K562 (cell line): ENCODE measurements at regions not wholly inside any gene's neighbourhood (a gene's known extent, or its start where the extent isn't known, plus 50 kb on each side); places are given as distances from the start of the nearest gene placed in this dataset.

ENCODE experiments used
- ATAC-seq: fragments of 200-7000 bp; cut with Tn5 transposase; 3 replicates; pipeline ENCODE4 v1.9.1; 2020; ENCODE audit warnings: moderate library complexity
- BruUV-seq: library from RNA; stranded (reverse); fragments of 400-500 nt; replicated peaks from 2 replicates; lab custom pipeline; 2021; lab: Mats Ljungman, UMichigan
- CTCF ChIA-PET: fragments of 300-600 bp; formaldehyde crosslinking; extraction: SDS; loops from one replicate; lab custom pipeline; 2021; ENCODE audit warnings: low intra/inter-chr PET ratio; lab: Yijun Ruan, JAX
- POLR2A ChIA-PET: fragments of 300-600, 350-650 bp; sonication (Branson Sonifier 250); formaldehyde crosslinking; extraction: SDS; loops from one replicate; lab custom pipeline; 2021; ENCODE audit warnings: antibody characterized with exemption, inconsistent platforms; lab: Yijun Ruan, JAX
- DNase-seq, 4 experiments: peaks; one replicate each; pipeline versions ENCODE4 v3.0.0 to v3.0.0-alpha.2; 2011 to 2018; ENCODE audit warnings: low spot score in 3 of 4, mixed read lengths in 3 of 4; ENCODE audit errors: extremely low read depth in 1 of 4
- FAIRE-seq: peaks from 2 replicates; lab custom pipeline; 2011; peaks lifted over from hg19 to GRCh38; lab: Jason Lieb, UNC
- H2AFZ ChIP-seq: 2 replicates; pipeline ENCODE4 v1.6.0; 2011; ENCODE audit warnings: low read depth, low read length, control low read depth, inconsistent platforms
- H3K27ac ChIP-seq: fragments of 200-600 bp; 3 replicates; pipeline ENCODE4 v1.8.0; 2011; ENCODE audit warnings: low read depth, mild to moderate bottlenecking, control low read depth, inconsistent platforms, low read length, moderate library complexity, mixed read lengths; ENCODE audit errors: extremely low read depth
- H3K27me3 ChIP-seq, 2 experiments: fragments of 300-600 bp in 1 of 2; 2 replicates in 1 of 2; 3 replicates in 1 of 2; pipeline versions ENCODE4 v1.6.0 to v1.8.0; 2011; ENCODE audit warnings: inconsistent platforms in 2 of 2, low read length in 2 of 2, mild to moderate bottlenecking in 1 of 2, mixed read lengths in 1 of 2, moderate library complexity in 1 of 2; ENCODE audit not compliant: control insufficient read depth in 2 of 2, insufficient read depth in 2 of 2
- H3K36me3 ChIP-seq: fragments of 300-600 bp; 3 replicates; pipeline ENCODE4 v1.8.0; 2011; ENCODE audit warnings: mild to moderate bottlenecking, low read length, inconsistent platforms; ENCODE audit not compliant: control insufficient read depth, insufficient read depth
- H3K4me1 ChIP-seq, 2 experiments: fragments of 200-600 bp in 1 of 2; replicated peaks in 1 of 2; 2 replicates in 1 of 2; 3 replicates in 1 of 2; pipeline versions ENCODE4 v1.5.1 to v1.8.0; 2011; ENCODE audit warnings: inconsistent platforms in 2 of 2, low read length in 2 of 2, mild to moderate bottlenecking in 1 of 2, mixed read lengths in 1 of 2, moderate library complexity in 1 of 2; ENCODE audit not compliant: control insufficient read depth in 2 of 2, insufficient read depth in 2 of 2
- H3K4me2 ChIP-seq: 2 replicates; pipeline ENCODE4 v1.6.1; 2011; ENCODE audit warnings: low read length, control low read depth, inconsistent platforms, mixed read lengths; ENCODE audit not compliant: insufficient read depth
- H3K4me3 ChIP-seq: fragments of 200-600 bp; sonication (generic), shearing (Covaris generic); 2 replicates; pipeline ENCODE4 v1.5.1; 2016; ENCODE audit warnings: control low read depth, inconsistent platforms
- H3K79me2 ChIP-seq: fragments of 200-600 bp; 3 replicates; pipeline ENCODE4 v1.8.0; 2011; ENCODE audit warnings: low read length, inconsistent platforms; ENCODE audit not compliant: control insufficient read depth, insufficient read depth
- H3K9ac ChIP-seq, 2 experiments: 2 replicates each; pipeline versions ENCODE4 v1.6.0 to v1.6.1; 2011; ENCODE audit warnings: low read depth in 2 of 2, low read length in 2 of 2, control low read depth in 1 of 2, inconsistent platforms in 1 of 2, mild to moderate bottlenecking in 1 of 2, mixed read lengths in 1 of 2; ENCODE audit not compliant: insufficient read depth in 1 of 2
- H3K9me1 ChIP-seq: one replicate; pipeline ENCODE4 v1.6.0; 2011; ENCODE audit warnings: inconsistent platforms, mild to moderate bottlenecking, low read length, moderate library complexity; ENCODE audit not compliant: control insufficient read depth, insufficient read depth
- H3K9me3 ChIP-seq: replicated peaks from 2 replicates; pipeline ENCODE4 v1.5.1; 2011; ENCODE audit warnings: low read depth, low read length, inconsistent platforms; ENCODE audit not compliant: control insufficient read depth, insufficient read depth
- H4K20me1 ChIP-seq: replicated peaks from 2 replicates; pipeline ENCODE4 v1.6.1; 2011; ENCODE audit warnings: low read length, inconsistent platforms, mixed read lengths; ENCODE audit not compliant: control insufficient read depth, insufficient read depth
- EP400 ChIP-seq: fragments of 450-650 bp; IDR thresholded peaks from 2 replicates; pipeline ENCODE4 v1.6.1; 2017; ENCODE audit warnings: antibody characterized with exemption, mild to moderate bottlenecking, moderate library complexity
- ESRRB ChIP-seq: fragments of 250-450 bp; sonication (Bioruptor Pico); IDR thresholded peaks from 2 replicates; pipeline ENCODE4 v1.5.0; 2020; ENCODE audit warnings: mild to moderate bottlenecking, moderate library complexity, borderline replicate concordance
- HCFC1 ChIP-seq: IDR thresholded peaks from 2 replicates; pipeline ENCODE4 v1.6.1; 2012; ENCODE audit warnings: low read depth, low read length, improper control_type of control experiment
- HDAC8 ChIP-seq: fragments of 450-650 bp; IDR thresholded peaks from 2 replicates; pipeline ENCODE4 v1.6.1; 2016; ENCODE audit warnings: mild to moderate bottlenecking, missing genetic modification characterization, moderate library complexity, missing compliant biosample characterization
- HNRNPH1 ChIP-seq: fragments of 200-400 bp; formaldehyde crosslinking; optimal IDR thresholded peaks from 2 replicates; pipeline ENCODE3; 2017; ENCODE audit warnings: low read depth, mild to moderate bottlenecking, low read length, moderate library complexity
- NFIC ChIP-seq: fragments of 450-650 bp; IDR thresholded peaks from 2 replicates; pipeline ENCODE4 v1.6.1; 2017; ENCODE audit warnings: mild to moderate bottlenecking, inconsistent platforms
- PCBP2 ChIP-seq: fragments of 200-400 bp; formaldehyde crosslinking; IDR thresholded peaks from 2 replicates; pipeline ENCODE4 v1.6.1; 2018; ENCODE audit warnings: low read length, low read depth, mild to moderate bottlenecking, moderate library complexity; ENCODE audit not compliant: poor library complexity, severe bottlenecking
- PHF21A ChIP-seq: fragments of 450-650 bp; IDR thresholded peaks from 2 replicates; pipeline ENCODE4 v1.6.1; 2017; ENCODE audit warnings: low read depth, borderline replicate concordance
- SMAD2 ChIP-seq: fragments of 150-350 bp; IDR thresholded peaks from 2 replicates; pipeline ENCODE4 v1.6.1; 2014; ENCODE audit warnings: low read depth, mild to moderate bottlenecking, low read length
- WGBS: fragments of 100-300 bp; shearing (Covaris generic); methylation state at CpG from one replicate; pipeline ENCODE4 v1.1.6; 2016; ENCODE audit warnings: low coverage, mixed read lengths; ENCODE audit not compliant: insufficient coverage; ENCODE audit errors: missing lambda C conversion rate; 5-methylcytosine and 5-hydroxymethylcytosine counted together
- in situ Hi-C: fragments of 300-500 bp; cut with MboI; formaldehyde crosslinking; loops from 4 replicates; pipeline ENCODE4 v1.15.0; 2018; ENCODE audit warnings: inconsistent platforms, mixed read lengths
- intact Hi-C: fragments of 100-400 bp; cut with micrococcal nuclease; formaldehyde crosslinking; loops from 2 replicates; pipeline ENCODE4 v1.14.2; 2022
- TF ChIP-seq, protein P1 (sequence below), 2 experiments: fragments of 450-650 bp in 1 of 2; IDR thresholded peaks; 2 replicates each; pipeline ENCODE4 v1.6.1; 2011 to 2017; ENCODE audit warnings: low read depth in 2 of 2, antibody characterized with exemption in 1 of 2, borderline replicate concordance in 1 of 2, low read length in 1 of 2, mild to moderate bottlenecking in 1 of 2, mixed read lengths in 1 of 2; ENCODE audit not compliant: control insufficient read depth in 1 of 2
- TF ChIP-seq, protein P2 (sequence below): sonication (generic); formaldehyde crosslinking; IDR thresholded peaks from 2 replicates; pipeline ENCODE4 v1.8.0; 2022; ENCODE audit warnings: mild to moderate bottlenecking, missing genetic modification reagents
- TF ChIP-seq, protein P3 (sequence below): sonication (generic); formaldehyde crosslinking; IDR thresholded peaks from 2 replicates; pipeline ENCODE4 v1.5.0; 2020; ENCODE audit warnings: missing genetic modification reagents
- TF ChIP-seq, protein P4 (sequence below): IDR thresholded peaks from 2 replicates; pipeline ENCODE4 v1.6.1; 2011; ENCODE audit not compliant: insufficient read length; ENCODE audit errors: extremely low read depth

DNA sequence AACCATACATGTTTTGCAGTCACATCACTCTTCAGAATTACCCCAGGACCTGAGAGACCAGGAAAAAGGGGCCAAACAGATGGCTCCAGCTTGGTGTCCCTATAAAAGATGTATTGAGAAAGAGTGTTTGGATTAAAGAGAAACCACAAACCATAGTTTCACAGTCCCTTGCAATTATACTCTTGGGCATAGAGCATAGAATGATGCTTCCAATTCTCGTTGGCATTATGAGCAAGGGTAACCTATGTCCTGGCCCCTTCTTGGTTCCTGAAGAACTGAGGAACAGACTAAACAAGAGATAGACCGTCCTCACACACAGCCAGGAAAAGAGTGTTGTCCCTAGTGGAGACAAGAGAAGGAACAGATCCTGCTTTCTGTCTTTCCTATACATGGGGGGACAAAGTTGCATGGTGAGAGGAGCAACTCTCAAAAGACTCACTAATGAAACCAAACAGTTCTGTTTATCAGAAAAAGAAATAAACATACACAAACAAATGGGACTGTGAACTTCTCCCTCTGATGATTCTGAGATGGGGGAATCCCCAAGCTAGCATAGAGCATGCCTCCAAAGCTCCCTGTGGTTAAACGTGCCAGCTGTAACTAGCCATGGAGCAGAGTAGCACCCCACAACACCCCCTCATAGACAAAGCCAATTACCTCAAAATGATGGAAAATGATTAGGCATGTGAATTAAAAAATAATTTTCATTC is 908.6 kb downstream of the NTRK3 start:
- no peaks in the 10 kb centered on the region for H3K79me2 ChIP-seq
- ChIA-PET POLR2A (no interaction called here), CTCF (no interaction called here)
- H3K4me2 ChIP-seq: no peak overlapping the region
- no peak overlapping the region for H3K9ac ChIP-seq
- no peak overlapping the region for H2AFZ ChIP-seq
- intact Hi-C loops (no loop called here), in situ Hi-C loops (no loop called here)
- no peak for DNase-seq
- H3K9me3 ChIP-seq: no peaks in the 10 kb centered on the region
- H4K20me1 ChIP-seq: no peaks in the 10 kb centered on the region
- H3K4me3 ChIP-seq: no peak overlapping the region
- no peaks in the 10 kb centered on the region for H3K9me1 ChIP-seq
- ATAC-seq: no peak
- no peaks in the 10 kb centered on the region; the same call in 1 of the 3 replicates for H3K36me3 ChIP-seq
- H3K4me1 ChIP-seq: no peaks in the 10 kb centered on the region
- H3K27ac ChIP-seq: no peak overlapping the region
- FAIRE-seq: no peak
- no peaks in the 10 kb centered on the region for H3K27me3 ChIP-seq
- BruUV-seq: no TSS peak
- 23% methylated on average over 3 of the region's 3 CpGs for WGBS
- TF ChIP-seq, protein P1, sequence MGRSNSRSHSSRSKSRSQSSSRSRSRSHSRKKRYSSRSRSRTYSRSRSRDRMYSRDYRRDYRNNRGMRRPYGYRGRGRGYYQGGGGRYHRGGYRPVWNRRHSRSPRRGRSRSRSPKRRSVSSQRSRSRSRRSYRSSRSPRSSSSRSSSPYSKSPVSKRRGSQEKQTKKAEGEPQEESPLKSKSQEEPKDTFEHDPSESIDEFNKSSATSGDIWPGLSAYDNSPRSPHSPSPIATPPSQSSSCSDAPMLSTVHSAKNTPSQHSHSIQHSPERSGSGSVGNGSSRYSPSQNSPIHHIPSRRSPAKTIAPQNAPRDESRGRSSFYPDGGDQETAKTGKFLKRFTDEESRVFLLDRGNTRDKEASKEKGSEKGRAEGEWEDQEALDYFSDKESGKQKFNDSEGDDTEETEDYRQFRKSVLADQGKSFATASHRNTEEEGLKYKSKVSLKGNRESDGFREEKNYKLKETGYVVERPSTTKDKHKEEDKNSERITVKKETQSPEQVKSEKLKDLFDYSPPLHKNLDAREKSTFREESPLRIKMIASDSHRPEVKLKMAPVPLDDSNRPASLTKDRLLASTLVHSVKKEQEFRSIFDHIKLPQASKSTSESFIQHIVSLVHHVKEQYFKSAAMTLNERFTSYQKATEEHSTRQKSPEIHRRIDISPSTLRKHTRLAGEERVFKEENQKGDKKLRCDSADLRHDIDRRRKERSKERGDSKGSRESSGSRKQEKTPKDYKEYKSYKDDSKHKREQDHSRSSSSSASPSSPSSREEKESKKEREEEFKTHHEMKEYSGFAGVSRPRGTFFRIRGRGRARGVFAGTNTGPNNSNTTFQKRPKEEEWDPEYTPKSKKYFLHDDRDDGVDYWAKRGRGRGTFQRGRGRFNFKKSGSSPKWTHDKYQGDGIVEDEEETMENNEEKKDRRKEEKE (IDR thresholded peaks at IDR 0.05; ENCODE audit: borderline replicate concordance in 1 of 2, control insufficient read depth in 1 of 2, low read depth in 2 of 2, low read length in 1 of 2): no peak
- TF ChIP-seq NFIC: no peak
- no peak for TF ChIP-seq HDAC8 (tag)
- TF ChIP-seq, protein P2, sequence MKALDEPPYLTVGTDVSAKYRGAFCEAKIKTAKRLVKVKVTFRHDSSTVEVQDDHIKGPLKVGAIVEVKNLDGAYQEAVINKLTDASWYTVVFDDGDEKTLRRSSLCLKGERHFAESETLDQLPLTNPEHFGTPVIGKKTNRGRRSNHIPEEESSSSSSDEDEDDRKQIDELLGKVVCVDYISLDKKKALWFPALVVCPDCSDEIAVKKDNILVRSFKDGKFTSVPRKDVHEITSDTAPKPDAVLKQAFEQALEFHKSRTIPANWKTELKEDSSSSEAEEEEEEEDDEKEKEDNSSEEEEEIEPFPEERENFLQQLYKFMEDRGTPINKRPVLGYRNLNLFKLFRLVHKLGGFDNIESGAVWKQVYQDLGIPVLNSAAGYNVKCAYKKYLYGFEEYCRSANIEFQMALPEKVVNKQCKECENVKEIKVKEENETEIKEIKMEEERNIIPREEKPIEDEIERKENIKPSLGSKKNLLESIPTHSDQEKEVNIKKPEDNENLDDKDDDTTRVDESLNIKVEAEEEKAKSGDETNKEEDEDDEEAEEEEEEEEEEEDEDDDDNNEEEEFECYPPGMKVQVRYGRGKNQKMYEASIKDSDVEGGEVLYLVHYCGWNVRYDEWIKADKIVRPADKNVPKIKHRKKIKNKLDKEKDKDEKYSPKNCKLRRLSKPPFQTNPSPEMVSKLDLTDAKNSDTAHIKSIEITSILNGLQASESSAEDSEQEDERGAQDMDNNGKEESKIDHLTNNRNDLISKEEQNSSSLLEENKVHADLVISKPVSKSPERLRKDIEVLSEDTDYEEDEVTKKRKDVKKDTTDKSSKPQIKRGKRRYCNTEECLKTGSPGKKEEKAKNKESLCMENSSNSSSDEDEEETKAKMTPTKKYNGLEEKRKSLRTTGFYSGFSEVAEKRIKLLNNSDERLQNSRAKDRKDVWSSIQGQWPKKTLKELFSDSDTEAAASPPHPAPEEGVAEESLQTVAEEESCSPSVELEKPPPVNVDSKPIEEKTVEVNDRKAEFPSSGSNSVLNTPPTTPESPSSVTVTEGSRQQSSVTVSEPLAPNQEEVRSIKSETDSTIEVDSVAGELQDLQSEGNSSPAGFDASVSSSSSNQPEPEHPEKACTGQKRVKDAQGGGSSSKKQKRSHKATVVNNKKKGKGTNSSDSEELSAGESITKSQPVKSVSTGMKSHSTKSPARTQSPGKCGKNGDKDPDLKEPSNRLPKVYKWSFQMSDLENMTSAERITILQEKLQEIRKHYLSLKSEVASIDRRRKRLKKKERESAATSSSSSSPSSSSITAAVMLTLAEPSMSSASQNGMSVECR (CRISPR knock-in tag): no peak
- TF ChIP-seq ESRRB (CRISPR knock-in tag): no peak
- no peak for TF ChIP-seq PCBP2
- no peak for TF ChIP-seq SMAD2
- no peak for TF ChIP-seq EP400
- TF ChIP-seq HNRNPH1: no peak
- TF ChIP-seq, protein P3, sequence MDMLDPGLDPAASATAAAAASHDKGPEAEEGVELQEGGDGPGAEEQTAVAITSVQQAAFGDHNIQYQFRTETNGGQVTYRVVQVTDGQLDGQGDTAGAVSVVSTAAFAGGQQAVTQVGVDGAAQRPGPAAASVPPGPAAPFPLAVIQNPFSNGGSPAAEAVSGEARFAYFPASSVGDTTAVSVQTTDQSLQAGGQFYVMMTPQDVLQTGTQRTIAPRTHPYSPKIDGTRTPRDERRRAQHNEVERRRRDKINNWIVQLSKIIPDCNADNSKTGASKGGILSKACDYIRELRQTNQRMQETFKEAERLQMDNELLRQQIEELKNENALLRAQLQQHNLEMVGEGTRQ: no peak
- TF ChIP-seq PHF21A: no peak
- TF ChIP-seq, protein P4, sequence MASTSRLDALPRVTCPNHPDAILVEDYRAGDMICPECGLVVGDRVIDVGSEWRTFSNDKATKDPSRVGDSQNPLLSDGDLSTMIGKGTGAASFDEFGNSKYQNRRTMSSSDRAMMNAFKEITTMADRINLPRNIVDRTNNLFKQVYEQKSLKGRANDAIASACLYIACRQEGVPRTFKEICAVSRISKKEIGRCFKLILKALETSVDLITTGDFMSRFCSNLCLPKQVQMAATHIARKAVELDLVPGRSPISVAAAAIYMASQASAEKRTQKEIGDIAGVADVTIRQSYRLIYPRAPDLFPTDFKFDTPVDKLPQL: no peak
- no peak for TF ChIP-seq HCFC1
